ENCODE measurements at regions not wholly inside any gene's neighbourhood (a gene's known extent, or its start where the extent isn't known, plus 50 kb on each side); places are given as distances from the start of the nearest gene placed in this dataset.

DNA sequence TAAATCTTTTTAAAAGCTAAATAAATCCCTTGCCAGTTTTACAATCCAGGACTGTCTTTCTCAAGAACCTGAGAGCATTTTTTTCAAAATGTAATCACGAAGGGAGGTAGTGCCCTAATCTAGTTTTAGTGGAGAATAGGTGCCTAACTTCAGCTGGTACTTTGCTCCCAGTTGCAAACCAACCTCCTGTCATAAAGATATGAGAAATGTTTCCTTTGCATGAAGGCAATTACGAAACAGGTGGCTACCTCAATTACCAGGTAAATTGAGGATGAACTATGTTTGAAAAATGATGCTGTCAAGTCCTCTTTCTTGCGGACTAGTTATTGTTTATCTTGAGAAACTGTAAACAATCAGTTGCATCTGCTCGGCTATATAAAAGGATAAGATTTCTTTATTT lies 437.9 kb downstream of the DAD1 start:
- no peaks in the 10 kb centered on the region for H3K36me3 ChIP-seq (ENCODE audit: control insufficient read depth in 1 of 2, insufficient read depth in 2 of 2, low read length in 2 of 2)
- CTCF ChIA-PET, result no interaction called here
- no peaks in the 10 kb centered on the region for H3K9me3 ChIP-seq (ENCODE audit: control insufficient read depth in 1 of 2, insufficient read depth in 1 of 2, low read depth in 1 of 2, low read length in 2 of 2)
- no peak overlapping the region for H2AFZ ChIP-seq (ENCODE audit: low read depth, low read length, poor library complexity, severe bottlenecking)
- DNase-seq (ENCODE audit: low read depth, low spot score) (no peak), ATAC-seq (no peak)
- no peaks in the 10 kb centered on the region for H3K79me2 ChIP-seq (ENCODE audit: insufficient read depth, low read length)
- H3K9me2 ChIP-seq (ENCODE audit: insufficient read depth), result no peaks in the 10 kb centered on the region
- no peak overlapping the region for H3K27ac ChIP-seq (ENCODE audit: low read depth, low read length)
- H3K4me2 ChIP-seq (ENCODE audit: low read length), result no peak overlapping the region
- no peak overlapping the region for H3K4me3 ChIP-seq (replicated peaks in 1 of 2; ENCODE audit: low read depth in 1 of 2, low read length in 2 of 2)
- intact Hi-C loops (cut with micrococcal nuclease), result no loop called here
- no peaks in the 10 kb centered on the region for H3K4me1 ChIP-seq (ENCODE audit: control insufficient read depth in 1 of 2, insufficient read depth in 2 of 2, low read length in 2 of 2)
- BruUV-seq (replicated peaks), result no TSS peak
- H4K20me1 ChIP-seq (ENCODE audit: insufficient read depth), result no peaks in the 10 kb centered on the region; the same call in 1 of the 2 replicates
- no peak for TF ChIP-seq ELF1 (IDR thresholded peaks at IDR 0.05; ENCODE audit: borderline replicate concordance, low read depth)
- TF ChIP-seq, protein P1, sequence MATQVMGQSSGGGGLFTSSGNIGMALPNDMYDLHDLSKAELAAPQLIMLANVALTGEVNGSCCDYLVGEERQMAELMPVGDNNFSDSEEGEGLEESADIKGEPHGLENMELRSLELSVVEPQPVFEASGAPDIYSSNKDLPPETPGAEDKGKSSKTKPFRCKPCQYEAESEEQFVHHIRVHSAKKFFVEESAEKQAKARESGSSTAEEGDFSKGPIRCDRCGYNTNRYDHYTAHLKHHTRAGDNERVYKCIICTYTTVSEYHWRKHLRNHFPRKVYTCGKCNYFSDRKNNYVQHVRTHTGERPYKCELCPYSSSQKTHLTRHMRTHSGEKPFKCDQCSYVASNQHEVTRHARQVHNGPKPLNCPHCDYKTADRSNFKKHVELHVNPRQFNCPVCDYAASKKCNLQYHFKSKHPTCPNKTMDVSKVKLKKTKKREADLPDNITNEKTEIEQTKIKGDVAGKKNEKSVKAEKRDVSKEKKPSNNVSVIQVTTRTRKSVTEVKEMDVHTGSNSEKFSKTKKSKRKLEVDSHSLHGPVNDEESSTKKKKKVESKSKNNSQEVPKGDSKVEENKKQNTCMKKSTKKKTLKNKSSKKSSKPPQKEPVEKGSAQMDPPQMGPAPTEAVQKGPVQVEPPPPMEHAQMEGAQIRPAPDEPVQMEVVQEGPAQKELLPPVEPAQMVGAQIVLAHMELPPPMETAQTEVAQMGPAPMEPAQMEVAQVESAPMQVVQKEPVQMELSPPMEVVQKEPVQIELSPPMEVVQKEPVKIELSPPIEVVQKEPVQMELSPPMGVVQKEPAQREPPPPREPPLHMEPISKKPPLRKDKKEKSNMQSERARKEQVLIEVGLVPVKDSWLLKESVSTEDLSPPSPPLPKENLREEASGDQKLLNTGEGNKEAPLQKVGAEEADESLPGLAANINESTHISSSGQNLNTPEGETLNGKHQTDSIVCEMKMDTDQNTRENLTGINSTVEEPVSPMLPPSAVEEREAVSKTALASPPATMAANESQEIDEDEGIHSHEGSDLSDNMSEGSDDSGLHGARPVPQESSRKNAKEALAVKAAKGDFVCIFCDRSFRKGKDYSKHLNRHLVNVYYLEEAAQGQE (IDR thresholded peaks at IDR 0.05; ENCODE audit: low read depth), result no peak
- no peak for TF ChIP-seq CBX3 (IDR thresholded peaks at IDR 0.05; ENCODE audit: low read depth)
- no peak for TF ChIP-seq YY1 (IDR thresholded peaks at IDR 0.05; ENCODE audit: extremely low read depth, insufficient replicate concordance, low read depth, low read length)
- no peak for TF ChIP-seq EZH2phosphoT487 (IDR thresholded peaks at IDR 0.05; ENCODE audit: borderline replicate concordance)
- TF ChIP-seq, protein P2, sequence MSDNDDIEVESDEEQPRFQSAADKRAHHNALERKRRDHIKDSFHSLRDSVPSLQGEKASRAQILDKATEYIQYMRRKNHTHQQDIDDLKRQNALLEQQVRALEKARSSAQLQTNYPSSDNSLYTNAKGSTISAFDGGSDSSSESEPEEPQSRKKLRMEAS (IDR thresholded peaks at IDR 0.05), result no peak
- TF ChIP-seq ZFX (IDR thresholded peaks at IDR 0.05), result no peak
- no peak overlapping the region for H3K9ac ChIP-seq (ENCODE audit: low read length)
- peaks cover 41% of the 10 kb centered on the region for H3K27me3 ChIP-seq (ENCODE audit: insufficient read depth, low read length)
- POLR2A ChIA-PET, result no interaction called here
- RAD21 ChIA-PET (ENCODE audit: low non-redundant PET in 1 of 2, low total read pairs in 2 of 2, uncharacterized antibody in 2 of 2, unreplicated experiment in 2 of 2), result no interaction called here
